NCI-H774 (cell line): ENCODE measurements at regions not wholly inside any gene's neighbourhood (a gene's known extent, or its start where the extent isn't known, plus 50 kb on each side); places are given as distances from the start of the nearest gene placed in this dataset.

Experiments used
- DNase-seq: peaks from one replicate; lab custom pipeline; 2025; lab: John Stamatoyannopoulos, UW

DNA sequence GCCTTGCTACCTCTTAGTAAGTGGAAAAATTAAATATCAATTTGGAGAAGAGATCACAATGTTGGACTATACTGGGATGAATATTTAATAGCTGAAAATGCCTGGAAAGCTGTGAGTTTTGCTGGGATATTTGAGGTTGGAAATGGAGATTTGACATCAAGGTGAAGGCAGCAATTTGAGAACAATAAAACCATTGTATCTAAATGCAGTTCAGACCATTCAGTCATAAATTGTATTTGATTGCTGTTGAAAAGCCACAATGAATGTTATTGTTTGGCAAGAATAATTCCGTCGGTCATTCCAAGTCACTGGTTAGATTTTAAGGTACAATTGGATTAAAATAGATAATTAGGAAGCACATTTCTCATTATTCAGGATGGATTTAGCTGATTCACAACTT, 325.6 kb downstream of the HRH4 start:
- DNase-seq = no peak

DNA sequence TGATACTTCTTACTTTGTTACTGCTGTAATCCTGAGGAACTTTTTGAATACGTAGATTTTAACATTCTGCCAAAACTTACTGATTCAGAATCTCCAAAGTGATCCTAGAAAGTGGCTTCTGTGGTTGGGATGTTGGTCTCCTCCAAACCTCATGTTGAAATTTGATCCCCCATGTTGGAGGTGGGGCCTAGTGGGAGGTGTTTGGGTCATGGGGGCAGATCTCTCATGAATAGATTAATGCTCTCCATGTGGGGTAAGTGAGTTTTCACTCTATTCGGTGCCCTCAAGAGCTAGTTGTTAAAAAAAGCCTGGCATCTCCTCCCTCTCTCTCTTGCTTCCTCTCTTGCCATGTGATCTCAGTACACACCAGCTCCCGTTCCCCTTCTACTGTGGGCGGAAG, 329.9 kb downstream of the HRH4 start:
- no peak for DNase-seq

DNA sequence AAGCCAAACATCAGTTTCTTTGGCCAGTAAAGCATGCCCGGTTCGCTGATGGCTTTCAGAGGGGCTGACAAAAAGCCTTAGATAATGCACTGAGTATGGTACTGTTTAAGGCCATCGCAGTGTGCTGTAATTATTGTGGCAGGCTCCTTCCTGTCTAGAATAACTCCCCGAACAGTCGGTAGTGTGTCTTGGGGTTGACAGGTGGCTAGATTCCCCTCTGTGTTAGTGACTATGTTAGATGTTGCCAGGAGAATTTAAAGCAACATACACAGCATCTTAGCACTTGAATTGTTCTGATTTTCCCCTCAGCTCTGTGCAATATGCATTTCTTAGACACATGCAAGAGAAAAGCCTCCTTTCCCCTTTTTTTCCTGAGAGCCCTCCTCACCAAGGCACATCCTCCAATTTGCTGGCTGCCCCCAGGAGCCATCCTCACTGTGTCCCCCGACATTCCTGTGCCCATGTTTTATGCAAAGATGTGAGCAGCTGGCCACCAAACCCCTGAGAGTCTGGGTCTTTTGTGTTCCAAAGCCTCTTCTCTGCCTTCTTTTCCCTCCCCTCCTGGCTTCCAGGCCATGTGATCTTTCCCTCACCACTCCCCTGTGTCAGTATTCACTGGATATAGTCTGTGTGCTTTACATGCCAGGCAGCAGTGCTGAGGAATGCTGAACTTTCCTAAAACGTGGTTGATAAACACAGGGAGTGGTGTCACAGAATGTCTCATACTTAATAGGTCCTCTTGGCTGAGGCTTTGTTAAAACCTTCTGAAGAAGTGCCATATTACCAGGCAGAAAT, 331.5 kb downstream of the HRH4 start:
- DNase-seq = no peak

DNA sequence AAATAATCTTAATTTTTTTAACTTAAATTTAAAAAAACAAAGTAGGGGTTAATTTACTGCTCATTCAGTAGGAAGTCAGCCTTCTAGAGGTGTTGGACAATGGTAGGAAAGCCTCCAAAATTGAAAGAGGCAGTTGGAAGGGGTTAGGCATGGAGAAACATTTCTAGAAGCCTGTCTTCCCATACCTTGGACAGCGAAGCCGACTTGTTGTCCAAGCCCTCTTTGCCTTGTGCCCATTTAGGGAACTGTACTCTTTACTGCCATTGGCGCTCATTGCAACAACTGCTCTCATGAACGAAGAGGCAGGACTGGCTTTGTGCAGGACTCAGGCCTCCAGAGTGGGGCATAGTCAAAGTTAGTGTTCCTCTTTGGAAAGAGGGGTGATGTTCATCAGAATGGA, 333.3 kb downstream of the HRH4 start:
- DNase-seq = no peak

DNA sequence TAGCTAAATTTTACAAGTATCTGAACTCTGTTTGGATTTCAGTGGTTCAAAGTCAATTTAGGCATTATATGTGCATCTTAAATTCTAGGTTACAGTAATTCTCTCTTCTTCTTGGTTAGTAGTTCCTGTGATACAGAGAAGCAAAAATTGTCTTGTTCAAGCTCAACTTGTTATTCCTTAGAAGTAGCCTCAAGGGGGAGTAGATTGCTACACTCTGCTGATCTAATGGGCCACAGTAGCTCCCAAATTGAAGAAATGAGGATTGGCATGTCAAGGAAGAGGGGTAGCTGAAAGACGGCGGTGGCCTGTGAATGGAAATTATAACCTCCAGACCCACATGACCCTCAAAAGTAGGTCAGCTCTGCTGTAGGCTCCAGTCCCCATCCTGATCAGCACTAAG, 334.7 kb downstream of the HRH4 start:
- no peak for DNase-seq

DNA sequence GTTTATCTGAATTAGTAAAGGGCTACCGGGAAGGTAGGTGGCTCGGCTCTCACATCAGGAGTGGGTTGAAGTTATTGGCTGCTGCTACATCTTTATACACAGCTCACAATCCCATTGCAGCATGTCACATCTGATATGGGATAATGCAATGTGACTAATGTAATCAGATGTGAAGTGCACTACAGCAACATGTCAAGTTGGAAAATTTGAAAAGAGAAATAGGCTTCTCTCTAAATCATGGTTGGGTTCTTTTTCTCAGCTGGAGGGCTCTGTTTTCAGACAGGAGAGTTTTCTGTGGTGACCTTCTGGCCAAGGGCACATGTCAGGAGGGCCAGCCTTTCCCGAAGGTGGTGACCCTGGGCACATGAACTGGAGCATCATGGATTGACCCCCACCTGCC, 337.5 kb downstream of the HRH4 start:
- DNase-seq = no peak

DNA sequence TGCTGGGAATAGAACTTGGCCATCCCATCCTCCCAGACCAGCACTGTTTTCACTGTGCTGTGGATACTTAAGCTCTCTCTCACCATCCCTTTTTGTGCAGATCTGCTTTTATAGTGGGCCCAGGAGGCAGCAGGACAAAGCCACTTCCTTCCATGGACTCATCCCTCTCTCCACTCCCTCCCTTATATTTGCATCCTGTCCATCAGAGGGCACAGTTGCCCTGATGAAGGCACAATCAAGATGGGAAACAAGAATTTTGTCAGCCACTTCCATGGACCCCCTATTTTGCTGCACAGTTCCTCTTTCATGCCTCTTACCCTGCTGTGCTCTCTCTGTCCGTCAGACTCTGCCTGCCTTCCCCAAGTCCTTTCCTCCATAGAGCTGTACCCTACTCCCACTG, 338.7 kb downstream of the HRH4 start:
- DNase-seq = no peak

DNA sequence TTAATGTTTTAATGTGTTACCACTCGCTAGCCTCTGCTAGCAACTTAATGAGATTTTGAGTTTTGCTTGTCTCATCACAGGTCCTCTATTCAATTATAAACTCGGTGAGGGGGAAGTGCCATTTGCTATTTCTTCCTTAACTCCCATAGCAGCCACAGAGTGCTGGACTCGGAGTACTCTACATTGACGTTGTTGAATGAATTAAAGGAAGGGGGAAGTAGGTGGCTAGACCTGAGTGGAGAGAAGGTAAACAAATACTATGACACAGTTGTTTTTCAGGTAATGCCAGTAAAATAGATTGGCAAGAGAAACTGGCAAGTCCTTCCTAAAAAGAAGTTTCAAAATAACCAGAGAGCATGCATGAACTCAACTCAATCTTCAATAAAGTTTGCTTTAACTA, 339.3 kb downstream of the HRH4 start:
- DNase-seq = no peak

DNA sequence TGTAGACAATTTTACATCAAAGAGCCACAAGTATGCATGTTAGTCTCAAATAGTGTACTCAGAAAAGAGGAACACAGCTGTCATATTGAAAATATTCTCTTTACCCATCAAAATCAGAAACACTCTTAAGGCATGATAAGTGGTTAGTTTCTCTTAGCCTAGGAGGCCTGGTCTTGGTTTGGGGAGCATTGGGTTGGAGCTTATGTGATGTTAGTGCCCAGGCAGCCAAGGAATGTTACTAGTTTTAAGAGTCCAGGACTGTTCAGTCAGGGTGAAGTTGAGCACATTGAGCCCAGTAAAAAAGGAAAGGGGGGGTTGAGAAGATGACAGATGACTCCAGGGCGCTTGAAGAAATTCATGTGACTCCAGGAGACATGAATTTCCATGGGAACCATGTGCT, 340.6 kb downstream of the HRH4 start:
- DNase-seq = no peak

DNA sequence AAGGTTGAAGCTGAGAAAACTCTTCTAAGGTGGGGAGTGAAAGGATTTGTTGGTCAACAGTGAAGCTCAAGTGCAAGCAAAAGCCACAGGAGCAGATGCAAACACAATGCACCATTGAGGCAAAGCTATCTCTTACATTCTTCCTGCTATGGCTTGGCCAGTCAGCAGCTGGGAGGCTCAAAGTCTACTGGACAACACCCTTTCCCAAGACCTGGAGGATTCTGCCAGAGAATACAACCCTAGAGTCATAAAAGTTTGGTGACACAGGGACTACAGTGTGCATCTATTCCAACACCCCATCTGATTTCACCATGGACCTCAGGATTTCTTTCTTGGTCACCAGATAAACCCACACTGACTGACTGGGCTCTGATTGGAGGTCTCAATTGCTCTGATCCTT, 342.0 kb downstream of the HRH4 start:
- DNase-seq = no peak

DNA sequence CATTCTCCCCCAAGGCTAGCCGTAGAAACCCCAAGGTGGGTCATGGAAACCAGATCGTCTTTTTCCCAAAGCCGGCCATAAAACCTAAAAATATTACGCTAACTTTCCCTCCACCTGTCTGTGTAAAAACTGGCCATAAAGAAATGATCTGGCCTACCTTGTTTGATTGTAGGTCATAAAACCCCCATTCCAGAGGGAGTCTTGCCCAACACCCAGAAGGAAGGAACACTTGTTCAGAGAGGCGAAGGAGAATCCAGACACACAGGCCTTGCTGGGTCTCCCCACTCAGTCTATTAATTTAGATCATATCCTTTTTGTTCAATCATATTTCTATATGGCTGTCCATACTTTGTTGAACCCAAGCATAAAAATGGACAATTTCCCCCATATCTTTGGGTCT, 344.7 kb downstream of the HRH4 start:
- no peak for DNase-seq

DNA sequence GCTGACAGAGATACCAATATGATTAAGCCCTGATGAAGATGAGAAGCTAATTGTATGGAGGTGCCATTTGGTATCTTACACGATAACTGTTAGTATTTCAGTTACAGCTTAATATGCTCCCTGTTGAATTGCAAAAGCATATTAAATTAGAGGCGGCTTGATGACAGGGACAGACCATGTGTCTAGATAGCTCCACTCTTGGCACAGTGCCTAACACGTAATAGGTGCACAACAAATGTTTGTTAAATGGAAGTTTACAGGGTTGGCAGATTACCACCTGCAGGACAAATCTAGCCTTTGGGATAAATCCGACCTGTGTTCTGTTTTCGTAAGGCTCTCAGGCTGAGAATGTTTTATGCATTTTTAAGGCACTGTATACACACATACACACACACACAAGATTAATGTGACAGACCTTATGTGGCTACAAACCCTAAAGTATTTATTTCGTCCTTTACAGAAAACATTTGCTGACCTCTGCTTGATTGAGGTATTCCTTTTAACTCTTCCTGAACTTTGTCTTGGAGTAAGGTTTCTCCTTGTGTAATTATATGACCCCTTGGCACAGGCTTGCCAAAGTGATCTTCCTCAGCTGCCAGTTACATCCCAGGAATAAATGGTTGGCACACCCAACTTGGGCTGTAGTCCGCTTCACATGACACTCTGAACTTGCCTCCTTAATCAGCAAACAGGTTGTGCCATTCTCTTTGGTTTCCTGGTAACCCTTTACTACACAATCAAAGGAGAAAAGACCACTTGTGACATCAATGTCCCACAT, 348.9 kb downstream of the HRH4 start:
- no peak for DNase-seq

DNA sequence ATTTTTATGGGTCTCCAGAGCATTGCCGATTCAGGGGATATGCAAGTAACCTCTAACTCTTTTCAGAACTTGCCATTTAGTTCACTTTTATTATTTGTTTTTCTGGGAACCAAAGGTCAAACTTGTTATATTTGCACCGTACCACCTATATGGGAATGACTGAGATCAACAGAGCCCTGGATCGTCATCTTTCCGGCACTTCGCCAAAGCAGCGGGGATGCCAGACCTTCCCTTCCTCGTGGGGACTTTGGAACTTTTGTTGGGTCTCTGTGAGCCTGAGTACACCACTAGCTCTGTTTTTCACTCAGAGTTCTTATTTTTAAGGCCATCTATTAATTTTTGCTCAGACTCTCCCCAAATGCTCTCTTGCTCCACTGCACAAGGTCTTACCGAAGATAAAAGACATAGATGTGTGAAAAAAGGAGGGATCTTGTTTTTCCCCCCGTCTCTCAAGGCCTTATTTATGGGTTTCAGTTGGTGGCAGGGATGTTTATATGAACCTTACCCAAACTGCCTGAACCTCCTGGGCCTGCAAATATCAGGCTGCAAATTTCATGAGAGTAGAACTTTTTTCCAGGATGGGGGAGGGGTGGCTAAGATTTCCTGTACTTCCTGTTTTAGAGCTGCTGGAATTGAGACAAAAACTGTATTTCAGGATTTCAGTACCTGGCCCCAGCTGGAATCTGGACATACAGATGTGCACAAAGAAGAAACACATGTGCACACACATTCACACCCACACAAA, 350.3 kb downstream of the HRH4 start:
- DNase-seq = no peak

DNA sequence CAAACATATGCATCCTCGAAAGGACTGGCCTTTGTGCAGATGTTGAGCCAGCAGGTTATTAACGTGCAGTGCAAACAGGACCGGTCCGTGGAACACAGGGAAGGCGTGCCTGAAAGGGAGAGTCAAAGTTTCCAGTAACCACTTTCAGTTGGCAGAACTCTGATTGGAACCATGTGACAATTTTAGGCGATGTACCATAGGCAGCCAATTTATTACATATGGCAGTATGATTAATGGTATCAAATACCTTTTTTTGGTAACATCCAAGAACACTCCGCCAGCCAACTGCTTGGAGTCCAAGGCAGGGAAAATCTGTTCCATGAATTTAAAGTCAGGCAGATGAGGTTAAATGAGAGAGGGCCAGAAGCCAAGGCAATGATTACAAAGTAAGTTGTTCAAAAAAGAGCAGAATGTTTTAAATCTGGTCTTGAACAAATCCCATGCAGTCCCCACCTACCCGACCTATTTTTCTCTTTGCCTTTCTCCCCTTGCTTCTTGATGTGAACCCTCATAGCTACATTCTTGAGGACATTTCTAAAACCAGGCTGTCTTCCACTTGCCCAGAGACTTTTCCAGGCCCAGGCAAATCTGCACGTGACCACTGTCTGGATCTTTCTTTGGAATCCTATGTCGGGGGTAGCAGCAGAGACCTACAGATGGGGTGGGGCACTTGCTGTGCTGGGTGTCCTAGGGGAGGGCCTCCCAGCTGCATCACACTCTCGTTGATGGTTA, 351.7 kb downstream of the HRH4 start:
- no peak for DNase-seq

DNA sequence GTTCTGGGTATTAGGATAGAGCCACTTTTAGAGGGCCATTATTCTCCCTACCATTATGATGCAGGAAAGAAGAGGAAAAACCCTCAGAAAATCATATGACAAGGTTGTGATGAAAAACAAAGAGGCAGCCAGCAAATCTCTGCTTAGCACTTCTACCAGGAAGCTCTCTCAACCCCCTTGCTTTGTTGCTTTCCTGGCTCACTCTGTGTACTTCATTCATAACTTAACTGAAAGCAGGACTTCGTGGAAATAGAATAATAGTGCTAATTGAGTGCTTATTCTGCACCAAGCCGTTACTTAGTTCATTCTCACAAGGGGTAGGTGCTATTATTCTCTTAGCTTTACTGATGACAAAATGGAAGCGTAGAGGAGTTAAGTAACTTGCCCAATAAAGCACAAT, 354.1 kb downstream of the HRH4 start:
- DNase-seq = no peak

DNA sequence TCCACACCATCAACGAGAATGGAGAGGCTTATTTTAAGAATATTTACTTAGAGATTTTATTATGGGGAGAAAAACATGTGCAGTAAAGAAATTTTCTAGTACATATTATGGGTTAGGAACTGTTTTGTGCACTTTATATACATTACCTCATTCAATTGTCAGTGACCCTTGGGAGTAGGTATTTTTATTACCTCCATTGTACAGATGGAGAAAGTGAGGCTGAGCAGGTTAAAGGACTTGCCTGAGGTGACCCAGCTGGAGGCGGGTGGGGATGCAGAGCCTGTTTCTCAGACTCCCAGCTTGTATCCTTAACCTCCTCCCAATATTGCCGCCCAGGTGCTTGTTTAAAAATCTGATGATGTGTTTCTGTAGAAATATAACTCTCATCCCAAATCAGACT, 356.7 kb downstream of the HRH4 start:
- DNase-seq = no peak

DNA sequence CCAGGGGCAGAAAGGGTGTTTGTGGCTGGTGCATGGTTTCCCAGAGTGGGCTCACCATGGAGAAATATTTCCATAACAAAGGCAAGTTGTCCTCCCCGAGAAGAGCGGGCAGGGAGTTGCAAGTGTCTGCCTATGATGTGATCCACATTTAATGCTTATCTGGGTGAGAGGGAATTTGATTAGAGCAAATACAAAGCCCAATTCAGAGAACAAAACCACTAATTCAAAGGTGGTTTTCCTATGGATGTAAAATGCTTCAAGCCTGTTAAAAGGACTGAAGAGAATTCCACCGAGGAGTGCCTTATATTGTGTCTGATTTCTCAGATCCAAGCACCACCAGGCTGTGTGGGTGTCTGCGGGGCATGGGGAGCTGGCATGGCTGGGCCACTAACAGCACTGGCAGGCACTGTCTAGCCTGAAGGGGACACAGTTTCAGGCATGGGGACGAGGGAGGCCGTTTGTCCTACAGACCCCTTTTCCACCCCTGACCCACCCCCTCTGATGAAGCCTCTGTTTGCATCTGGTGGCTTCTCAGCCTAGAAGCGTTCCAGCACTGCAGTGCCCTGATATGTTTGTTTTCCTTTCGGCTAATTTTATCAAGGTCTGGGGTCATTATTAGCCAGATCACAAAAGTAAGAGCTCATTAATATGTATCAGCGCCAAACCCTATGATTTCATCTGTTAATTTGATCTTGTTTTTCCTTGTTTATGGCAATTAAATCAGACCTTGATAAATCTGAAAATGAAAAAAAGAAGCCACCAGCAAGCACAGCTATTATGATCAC, 357.3 kb downstream of the HRH4 start:
- DNase-seq = no peak

DNA sequence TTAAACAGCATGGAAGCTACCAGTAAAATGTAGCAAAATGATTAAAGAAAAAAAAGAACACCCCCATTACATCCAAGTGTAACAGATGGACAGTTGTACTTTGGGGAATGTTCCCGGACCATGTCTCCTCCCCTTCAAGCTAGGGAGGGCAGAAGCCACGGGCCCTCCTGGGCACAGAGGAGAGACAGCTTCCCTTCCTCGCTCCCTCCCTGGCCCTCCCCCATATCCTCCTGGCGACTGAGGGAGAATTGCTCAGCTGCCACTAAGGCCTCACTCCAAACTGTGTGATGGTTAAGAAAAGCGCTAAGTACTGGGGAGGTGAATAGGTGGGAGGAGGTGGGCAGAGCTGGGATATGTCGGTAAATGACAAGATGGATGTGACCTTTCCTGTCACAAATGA, 358.0 kb downstream of the HRH4 start:
- DNase-seq = no peak

DNA sequence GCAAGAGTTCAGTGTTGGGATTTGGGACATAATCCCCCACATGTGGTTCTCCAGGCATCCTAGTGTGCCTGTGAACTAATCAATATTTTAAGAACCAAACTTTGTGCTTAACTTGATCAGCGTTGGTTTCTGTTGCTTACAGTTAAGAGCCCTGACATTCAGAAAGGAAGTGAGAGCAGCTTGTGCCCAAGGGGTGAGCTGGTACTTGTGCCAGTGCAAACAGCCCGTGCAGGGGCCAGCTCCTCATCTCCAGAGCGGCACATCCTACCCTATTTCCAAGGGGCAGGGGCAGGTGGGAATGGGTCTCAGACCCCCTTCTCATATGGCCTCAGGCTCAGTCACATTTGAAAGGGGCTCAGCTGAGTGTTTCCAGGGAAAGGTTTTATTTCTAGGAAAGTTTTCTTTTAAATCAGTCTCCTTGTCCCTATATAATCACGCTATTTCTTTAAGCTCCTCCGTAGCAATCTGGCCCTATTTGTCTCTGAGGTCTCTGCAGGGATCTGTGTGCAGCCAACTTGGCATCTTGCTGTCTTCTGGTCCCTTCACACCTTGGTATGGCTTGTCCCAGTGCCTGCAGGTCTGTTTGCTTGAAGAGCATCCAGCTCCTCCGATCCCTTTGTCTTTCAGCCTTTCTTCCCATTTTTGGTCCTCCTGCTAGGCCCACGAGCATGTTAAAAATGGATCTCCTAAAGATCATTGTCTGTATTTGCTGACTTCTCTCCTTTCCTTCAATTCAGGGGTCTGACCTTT, 358.9 kb downstream of the HRH4 start:
- no peak for DNase-seq

DNA sequence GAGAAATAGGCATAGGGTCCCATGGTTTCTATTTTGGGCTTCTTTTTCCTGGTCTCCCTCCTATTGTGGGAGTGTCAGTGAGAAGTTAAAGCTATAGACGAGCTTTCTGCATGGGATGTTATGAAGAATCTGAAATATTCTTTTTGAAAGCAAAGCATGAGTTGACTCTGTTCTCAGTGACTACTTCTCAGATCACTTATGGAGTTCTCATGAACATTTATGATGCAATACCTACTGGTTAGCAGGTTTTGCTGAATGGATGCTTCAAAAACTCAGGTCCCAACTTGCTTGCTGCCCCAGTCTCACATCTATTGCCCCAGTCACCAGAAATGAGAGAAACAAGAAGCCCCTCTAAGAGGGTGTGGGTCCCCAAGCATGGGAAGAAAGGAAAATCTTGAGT, 365.0 kb downstream of the HRH4 start:
- no peak for DNase-seq

DNA sequence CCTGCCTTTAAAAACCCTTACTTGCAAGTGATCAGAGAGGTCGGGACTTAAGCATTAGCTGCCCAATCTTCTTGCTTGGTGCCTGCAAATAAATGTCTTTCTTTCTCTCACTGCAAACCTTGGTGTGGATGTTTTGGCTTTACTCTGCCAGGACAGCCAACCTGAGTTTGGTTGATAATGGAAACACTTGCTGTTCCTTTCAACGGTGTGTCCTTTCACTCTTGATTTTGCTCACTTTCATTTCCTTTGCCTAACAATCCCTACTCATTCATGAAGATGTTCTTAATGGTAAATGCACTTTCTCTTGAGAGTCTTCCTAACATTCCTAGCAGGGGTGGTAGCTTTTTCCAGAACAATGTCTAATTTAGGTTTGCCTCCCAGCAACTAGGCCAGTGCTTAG, 366.2 kb downstream of the HRH4 start:
- no peak for DNase-seq
